A673 (cell line): ENCODE measurements at regions not wholly inside any gene's neighbourhood (a gene's known extent, or its start where the extent isn't known, plus 50 kb on each side); places are given as distances from the start of the nearest gene placed in this dataset.

Experiments used
- CTCF ChIP-seq: fragments of 300-800, 200-600 bp; sonication (generic); conservative IDR thresholded peaks from 2 replicates; pipeline ENCODE4 v1.5.1; 2017; ENCODE audit warnings: low read depth, mild to moderate bottlenecking, antibody characterized with exemption, low read length, moderate library complexity, mixed read lengths
- EZH2 ChIP-seq: fragments of 200-600 bp; sonication (generic); IDR thresholded peaks from 2 replicates; pipeline ENCODE4 v1.6.1; 2017; ENCODE audit warnings: borderline replicate concordance, low read depth, mild to moderate bottlenecking, mixed read lengths, antibody characterized with exemption, low read length; ENCODE audit not compliant: poor library complexity, severe bottlenecking

DNA sequence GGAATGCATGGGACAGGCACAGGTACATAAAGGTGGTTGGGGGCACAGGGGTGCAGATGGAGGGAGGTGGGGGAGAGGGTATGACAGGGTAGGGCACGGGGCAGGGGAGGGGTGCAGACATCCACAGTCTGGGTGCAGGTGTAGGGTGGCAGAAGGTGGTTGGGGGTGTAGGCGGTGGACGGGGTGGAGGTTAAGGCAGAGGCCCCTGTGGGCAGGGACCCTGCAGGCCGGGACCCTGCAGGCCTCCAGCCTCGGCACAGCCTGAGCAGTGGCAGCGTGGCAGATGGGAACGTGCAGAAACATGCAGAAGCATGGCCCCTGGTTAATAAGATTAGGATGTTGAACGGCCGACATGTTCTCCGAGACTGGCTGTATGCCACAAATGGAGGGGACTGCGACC, 115.2 kb downstream of the RBFOX3 start:
- TF ChIP-seq CTCF (no peak), EZH2 (no peak)
